ENCODE measurements at regions not wholly inside any gene's neighbourhood (a gene's known extent, or its start where the extent isn't known, plus 50 kb on each side); places are given as distances from the start of the nearest gene placed in this dataset.

- peaks cover 0 to 10% (median 0%) of the 10 kb centered on the region in 9 donors for H3K9me3 Mint-ChIP-seq
- H3K4me1 Mint-ChIP-seq = peaks cover 0 to 2% (median 0%) of the 10 kb centered on the region in 4 donors
- H3K27ac Mint-ChIP-seq = no peak overlapping the region
- POLR2A ChIA-PET = no interaction called here
- H3K27me3 Mint-ChIP-seq = peaks cover 0 to 5% (median 0%) of the 10 kb centered on the region in 5 donors
- H3K4me3 Mint-ChIP-seq = no peak overlapping the region
- DNase-seq (no peak), ATAC-seq (no peak)
- no peaks in the 10 kb centered on the region for H3K36me3 Mint-ChIP-seq
These were observed 464.5 kb downstream of the RASEF start for GRCh38 chr9:82598241-82599039.

GRCh38 chr9:82599336-82599949 is 463.5 kb downstream of the RASEF start:
- no peak overlapping the region for H3K4me3 Mint-ChIP-seq
- H3K9me3 Mint-ChIP-seq = peaks cover 0 to 10% (median 0%) of the 10 kb centered on the region in 9 donors
- H3K4me1 Mint-ChIP-seq = no peaks in the 10 kb centered on the region
- no peaks in the 10 kb centered on the region for H3K36me3 Mint-ChIP-seq
- DNase-seq (no peak), ATAC-seq (no peak)
- H3K27me3 Mint-ChIP-seq = peaks cover 0 to 6% (median 0%) of the 10 kb centered on the region in 5 donors
- no peak overlapping the region for H3K27ac Mint-ChIP-seq
- POLR2A ChIA-PET = no interaction called here

GRCh38 chr9:82600536-82601292 is 462.2 kb downstream of the RASEF start:
- H3K27me3 Mint-ChIP-seq = peaks cover 0 to 3% (median 0%) of the 10 kb centered on the region in 5 donors
- POLR2A ChIA-PET = no interaction called here
- no peak for ATAC-seq

GRCh38 chr9:82601293-82601771 is 461.6 kb downstream of the RASEF start:
- Mint-ChIP-seq H3K9me3 (peaks cover 0 to 10% (median 0%) of the 10 kb centered on the region in 9 donors), H3K36me3 (no peaks in the 10 kb centered on the region), H3K4me1 (no peaks in the 10 kb centered on the region), H3K4me3 (no peak overlapping the region), H3K27ac (no peak overlapping the region), H3K27me3 (peaks cover 0 to 3% (median 0%) of the 10 kb centered on the region in 5 donors)
- ATAC-seq (no peak), DNase-seq (no peak)
- POLR2A ChIA-PET = no interaction called here

More at GRCh38 chr9:82600536-82601292, 462.2 kb downstream of the RASEF start:
- Mint-ChIP-seq H3K4me1 (no peaks in the 10 kb centered on the region), H3K9me3 (peaks cover 0 to 10% (median 0%) of the 10 kb centered on the region in 9 donors), H3K36me3 (no peaks in the 10 kb centered on the region), H3K27ac (no peak overlapping the region), H3K4me3 (no peak overlapping the region)
- no peak for DNase-seq

- Mint-ChIP-seq H3K4me1 (no peaks in the 10 kb centered on the region), H3K9me3 (peaks cover 0 to 10% (median 0%) of the 10 kb centered on the region in 9 donors), H3K36me3 (no peaks in the 10 kb centered on the region), H3K27ac (no peak overlapping the region), H3K4me3 (no peak overlapping the region), H3K27me3 (peaks cover 0 to 3% (median 0%) of the 10 kb centered on the region in 5 donors)
- ATAC-seq (no peak), DNase-seq (no peak)
- POLR2A ChIA-PET = no interaction called here
These were observed 457.8 kb downstream of the RASEF start for GRCh38 chr9:82604947-82605656.

- H3K4me3 Mint-ChIP-seq = no peak overlapping the region
- H3K36me3 Mint-ChIP-seq = no peaks in the 10 kb centered on the region
- POLR2A ChIA-PET = no interaction called here
- ATAC-seq (no peak), DNase-seq (no peak)
- no peaks in the 10 kb centered on the region for H3K4me1 Mint-ChIP-seq
- no peak overlapping the region for H3K27ac Mint-ChIP-seq
- H3K9me3 Mint-ChIP-seq = peaks cover 0 to 10% (median 0%) of the 10 kb centered on the region in 9 donors
- peaks cover 0 to 3% (median 0%) of the 10 kb centered on the region in 5 donors for H3K27me3 Mint-ChIP-seq
These were observed 457.3 kb downstream of the RASEF start for GRCh38 chr9:82605657-82606031.

- H3K9me3 Mint-ChIP-seq = peaks cover 0 to 10% (median 0%) of the 10 kb centered on the region in 9 donors
- peaks cover 0 to 3% (median 0%) of the 10 kb centered on the region in 5 donors for H3K27me3 Mint-ChIP-seq
- ATAC-seq (no peak), DNase-seq (no peak)
- no peaks in the 10 kb centered on the region for H3K36me3 Mint-ChIP-seq
- H3K4me1 Mint-ChIP-seq = no peaks in the 10 kb centered on the region
- no peak overlapping the region for H3K4me3 Mint-ChIP-seq
- H3K27ac Mint-ChIP-seq = no peak overlapping the region
- POLR2A ChIA-PET = no interaction called here
These were observed 456.9 kb downstream of the RASEF start for GRCh38 chr9:82606071-82606470.

- H3K36me3 Mint-ChIP-seq = no peaks in the 10 kb centered on the region
- POLR2A ChIA-PET = no interaction called here
- peaks cover 0 to 3% (median 0%) of the 10 kb centered on the region in 5 donors for H3K27me3 Mint-ChIP-seq
- H3K27ac Mint-ChIP-seq = no peak overlapping the region
- no peak overlapping the region for H3K4me3 Mint-ChIP-seq
- no peaks in the 10 kb centered on the region for H3K4me1 Mint-ChIP-seq
- DNase-seq = peak in 1 of 10 donors; percentile 1
- H3K9me3 Mint-ChIP-seq = peaks cover 0 to 10% (median 0%) of the 10 kb centered on the region in 9 donors
- no peak for ATAC-seq
These were observed 456.2 kb downstream of the RASEF start for GRCh38 chr9:82606492-82607382.

GRCh38 chr9:82608487-82608886 is 454.5 kb downstream of the RASEF start:
- Mint-ChIP-seq H3K9me3 (peaks cover 0 to 4% (median 0%) of the 10 kb centered on the region in 9 donors), H3K27ac (no peak overlapping the region), H3K27me3 (peaks cover 0 to under 1% (median 0%) of the 10 kb centered on the region in 5 donors), H3K4me3 (no peak overlapping the region), H3K36me3 (no peaks in the 10 kb centered on the region), H3K4me1 (no peaks in the 10 kb centered on the region)
- DNase-seq (no peak), ATAC-seq (no peak)
- POLR2A ChIA-PET = no interaction called here

GRCh38 chr9:82612942-82613341 is 450.0 kb downstream of the RASEF start:
- peaks cover 0 to 1% (median 0%) of the 10 kb centered on the region in 4 donors for H3K4me1 Mint-ChIP-seq
- ATAC-seq = no peak

GRCh38 chr9:82613498-82613897 is 449.4 kb downstream of the RASEF start:
- Mint-ChIP-seq H3K27ac (no peak overlapping the region), H3K9me3 (peaks cover 0 to 16% (median 0%) of the 10 kb centered on the region in 9 donors), H3K27me3 (peaks cover 0 to 7% (median 0%) of the 10 kb centered on the region in 5 donors), H3K4me1 (peaks cover 0 to 1% (median 0%) of the 10 kb centered on the region in 4 donors), H3K36me3 (no peaks in the 10 kb centered on the region), H3K4me3 (no peak overlapping the region)
- DNase-seq (no peak), ATAC-seq (no peak)
- POLR2A ChIA-PET = no interaction called here

More at GRCh38 chr9:82612942-82613341, 450.0 kb downstream of the RASEF start:
- Mint-ChIP-seq H3K27ac (no peak overlapping the region), H3K4me3 (no peak overlapping the region), H3K36me3 (no peaks in the 10 kb centered on the region), H3K27me3 (peaks cover 0 to 7% (median 0%) of the 10 kb centered on the region in 5 donors), H3K9me3 (peaks cover 0 to 13% (median 0%) of the 10 kb centered on the region in 9 donors)
- DNase-seq = no peak
- POLR2A ChIA-PET = no interaction called here
